H1 (cell line): ENCODE measurements at regions not wholly inside any gene's neighbourhood (a gene's known extent, or its start where the extent isn't known, plus 50 kb on each side); places are given as distances from the start of the nearest gene placed in this dataset.

ENCODE experiments used
- CTCF ChIA-PET: fragments of 300-600 bp; sonication (Branson Sonifier 250); formaldehyde crosslinking; loops from one replicate; lab custom pipeline; 2021; ENCODE audit not compliant: partially characterized antibody; lab: Charles Lee
- POLR2A ChIA-PET: fragments of 300-600 bp; sonication (Branson Sonifier 250); formaldehyde crosslinking; loops from one replicate; lab custom pipeline; 2021; ENCODE audit warnings: inconsistent platforms; ENCODE audit not compliant: partially characterized antibody; lab: Charles Lee
- DNase-seq, 2 experiments: peaks; one replicate each; pipeline versions ENCODE4 v3.0.0 to v3.0.0-alpha.2; 2010 to 2022; ENCODE audit warnings: low spot score in 2 of 2, low read depth in 1 of 2, mixed read lengths in 1 of 2
- FAIRE-seq: peaks from 2 replicates; lab custom pipeline; 2011; peaks lifted over from hg19 to GRCh38; lab: Jason Lieb, UNC
- H2AFZ ChIP-seq: 2 replicates; pipeline ENCODE4 v1.8.1; 2012; ENCODE audit warnings: low read length, inconsistent platforms
- H2AK5ac ChIP-seq: 2 replicates; pipeline ENCODE4 v1.6.1; 2013; ENCODE audit warnings: low read depth, low read length
- H2BK120ac ChIP-seq: replicated peaks from 2 replicates; pipeline ENCODE3; 2013; ENCODE audit warnings: low read depth, low read length, inconsistent platforms
- H2BK12ac ChIP-seq: 2 replicates; pipeline ENCODE4 v1.6.1; 2013; ENCODE audit warnings: low read depth, low read length
- H2BK15ac ChIP-seq: 2 replicates; pipeline ENCODE4 v1.6.1; 2013; ENCODE audit warnings: low read length
- H2BK20ac ChIP-seq: 2 replicates; pipeline ENCODE4 v1.6.1; 2013; ENCODE audit warnings: low read length
- H2BK5ac ChIP-seq: 2 replicates; pipeline ENCODE4 v1.6.1; 2013; ENCODE audit warnings: low read depth, low read length
- H3K14ac ChIP-seq: 2 replicates; pipeline ENCODE4 v1.6.1; 2013; ENCODE audit warnings: inconsistent platforms; ENCODE audit not compliant: insufficient read length
- H3K18ac ChIP-seq: 2 replicates; pipeline ENCODE4 v1.6.1; 2013; ENCODE audit warnings: low read length; ENCODE audit errors: extremely low read depth
- H3K23ac ChIP-seq: 2 replicates; pipeline ENCODE4 v1.6.1; 2013; ENCODE audit warnings: inconsistent platforms; ENCODE audit not compliant: insufficient read length
- H3K23me2 ChIP-seq: 2 replicates; pipeline ENCODE4 v1.6.1; 2013; ENCODE audit warnings: low read depth, low read length
- H3K27ac ChIP-seq: 2 replicates; pipeline ENCODE4 v1.6.1; 2011; ENCODE audit warnings: low read depth, low read length, inconsistent platforms
- H3K27me3 ChIP-seq, 4 experiments: replicated peaks in 1 of 4; 1 replicate in 1 of 4; 2 replicates in 3 of 4; pipeline versions ENCODE4 v1.6.1 to v1.8.1; 2011 to 2013; ENCODE audit warnings: low read length in 3 of 4, mild to moderate bottlenecking in 3 of 4, inconsistent platforms in 2 of 4, mixed read lengths in 2 of 4, moderate library complexity in 1 of 4; ENCODE audit not compliant: control insufficient read depth in 3 of 4, insufficient read depth in 3 of 4; ENCODE audit errors: extremely low read depth in 1 of 4
- H3K36me3 ChIP-seq, 4 experiments: 2 replicates each; pipeline versions ENCODE4 v1.6.1 to v1.8.1; 2011 to 2013; ENCODE audit warnings: mild to moderate bottlenecking in 4 of 4, low read length in 3 of 4, moderate library complexity in 2 of 4, control low read depth in 1 of 4, inconsistent platforms in 1 of 4; ENCODE audit not compliant: insufficient read depth in 4 of 4, control insufficient read depth in 2 of 4
- H3K4ac ChIP-seq: replicated peaks from 2 replicates; pipeline ENCODE3; 2013; ENCODE audit warnings: low read length, low read depth, mixed read lengths, inconsistent platforms; ENCODE audit not compliant: insufficient read length
- H3K4me1 ChIP-seq, 4 experiments: replicated peaks in 1 of 4; 1 replicate in 1 of 4; 2 replicates in 3 of 4; pipeline versions ENCODE4 v1.6.1 to v1.8.1; 2011 to 2013; ENCODE audit warnings: low read length in 3 of 4, inconsistent platforms in 2 of 4, mixed read lengths in 1 of 4; ENCODE audit not compliant: insufficient read depth in 4 of 4, control insufficient read depth in 3 of 4
- H3K4me2 ChIP-seq, 2 experiments: 2 replicates each; pipeline versions ENCODE4 v1.6.1 to v1.8.1; 2011 to 2013; ENCODE audit warnings: low read depth in 2 of 2, low read length in 2 of 2, control low read depth in 1 of 2, inconsistent platforms in 1 of 2, mild to moderate bottlenecking in 1 of 2; ENCODE audit not compliant: insufficient read depth in 1 of 2
- H3K4me3 ChIP-seq, 4 experiments: fragments of 200-600, 300-600 bp in 1 of 4; sonication (generic), shearing (Covaris generic), sonication (Bioruptor Twin) in 1 of 4; 2 replicates each; pipeline versions ENCODE4 v1.5.1 to v1.8.1; 2011 to 2016; ENCODE audit warnings: low read length in 4 of 4, low read depth in 3 of 4, control low read depth in 2 of 4, inconsistent platforms in 2 of 4, mild to moderate bottlenecking in 2 of 4, mixed read lengths in 1 of 4, moderate library complexity in 1 of 4; ENCODE audit not compliant: insufficient read depth in 2 of 4; ENCODE audit errors: extremely low read depth in 1 of 4
- H3K56ac ChIP-seq: replicated peaks from 2 replicates; pipeline ENCODE3; 2013; ENCODE audit warnings: low read depth, mild to moderate bottlenecking, mixed read lengths, low read length, inconsistent platforms; ENCODE audit not compliant: insufficient read length
- H3K79me1 ChIP-seq: 2 replicates; pipeline ENCODE4 v1.6.1; 2013; ENCODE audit warnings: low read depth, low read length, control low read depth
- H3K79me2 ChIP-seq, 2 experiments: 2 replicates each; pipeline versions ENCODE4 v1.6.1 to v1.8.1; 2012 to 2013; ENCODE audit warnings: low read length in 2 of 2, mild to moderate bottlenecking in 2 of 2, inconsistent platforms in 1 of 2; ENCODE audit not compliant: insufficient read depth in 2 of 2, control insufficient read depth in 1 of 2
- H3K9ac ChIP-seq, 4 experiments: replicated peaks in 1 of 4; 1 replicate in 1 of 4; 2 replicates in 3 of 4; pipeline versions ENCODE4 v1.6.1 to v1.8.1; 2011 to 2013; ENCODE audit warnings: low read depth in 3 of 4, low read length in 3 of 4, control low read depth in 2 of 4, mild to moderate bottlenecking in 2 of 4, moderate library complexity in 2 of 4, inconsistent platforms in 1 of 4; ENCODE audit errors: extremely low read depth in 1 of 4
- H3K9me3 ChIP-seq, 2 experiments: 2 replicates each; pipeline versions ENCODE4 v1.6.1 to v1.8.1; 2012 to 2013; ENCODE audit warnings: mild to moderate bottlenecking in 2 of 2, moderate library complexity in 2 of 2, control low read depth in 1 of 2, inconsistent platforms in 1 of 2, low read depth in 1 of 2, low read length in 1 of 2, mixed read lengths in 1 of 2; ENCODE audit not compliant: insufficient read depth in 2 of 2
- H4K20me1 ChIP-seq, 2 experiments: replicated peaks in 1 of 2; 2 replicates each; pipeline versions ENCODE3 to v1.8.1; 2011 to 2013; ENCODE audit warnings: inconsistent platforms in 2 of 2, low read length in 2 of 2, mild to moderate bottlenecking in 1 of 2; ENCODE audit not compliant: insufficient read depth in 2 of 2, control insufficient read depth in 1 of 2
- H4K5ac ChIP-seq: 2 replicates; pipeline ENCODE4 v1.6.1; 2013; ENCODE audit warnings: low read length, low read depth, mixed read lengths, inconsistent platforms; ENCODE audit not compliant: insufficient read length
- H4K8ac ChIP-seq: 2 replicates; pipeline ENCODE4 v1.8.0; 2013; ENCODE audit warnings: mild to moderate bottlenecking, moderate library complexity, low read length, inconsistent platforms; ENCODE audit not compliant: insufficient read depth; ENCODE audit errors: extremely low read depth
- H4K91ac ChIP-seq: replicated peaks from 2 replicates; pipeline ENCODE3; 2013; ENCODE audit warnings: low read length, mixed read lengths, inconsistent platforms; ENCODE audit not compliant: insufficient read length
- HDAC6 ChIP-seq: IDR thresholded peaks from one replicate; pipeline ENCODE4 v1.7.1; 2012; ENCODE audit warnings: low read depth, mild to moderate bottlenecking, inconsistent platforms, low read length, moderate library complexity
- WGBS, 2 experiments: shearing (Covaris generic) in 1 of 2; methylation state at CpG; one replicate each; pipeline versions ENCODE4 v1.1.6 to v1.1.7; 2013 to 2015; ENCODE audit warnings: low lambda C conversion rate in 2 of 2, mixed read lengths in 2 of 2, inconsistent platforms in 1 of 2, low coverage in 1 of 2, missing lambda C conversion rate in 1 of 2; ENCODE audit not compliant: insufficient replicate concordance in 2 of 2, insufficient coverage in 1 of 2, insufficient read length in 1 of 2; ENCODE audit errors: extremely low coverage in 1 of 2, missing lambda C conversion rate in 1 of 2; 5-methylcytosine and 5-hydroxymethylcytosine counted together

- 88% methylated on average over 2 of the region's 2 CpGs; no CpG with 5 or more reads in 1 of the 2 experiments for WGBS, 2 experiments
Measured at GRCh38 chr9:16125629-16126028, 572.8 kb downstream of the CCDC171 start.

More at GRCh38 chr9:16125629-16126028, 572.8 kb downstream of the CCDC171 start:
- TF ChIP-seq HDAC6, result no peak
- Histone ChIP-seq H2BK5ac (no peak overlapping the region), H3K14ac (no peak overlapping the region), H3K23me2 (no peaks in the 10 kb centered on the region), H3K9me3 (peaks cover 0 to 3% of the 10 kb centered on the region in 2 experiments; a peak in 3 of 4 replicates), H3K56ac (no peak overlapping the region), H3K23ac (no peak overlapping the region), H3K27me3 (no peaks in the 10 kb centered on the region), H2BK15ac (no peak overlapping the region), H3K4me3 (no peak overlapping the region), H3K9ac (no peak overlapping the region), H2BK20ac (no peak overlapping the region), H4K8ac (no peak overlapping the region), H2AK5ac (no peak overlapping the region), H3K79me2 (no peaks in the 10 kb centered on the region), H4K91ac (no peak overlapping the region), H3K4ac (no peak overlapping the region), H4K20me1 (no peaks in the 10 kb centered on the region), H2AFZ (no peak overlapping the region), H2BK12ac (no peak overlapping the region), H3K36me3 (no peaks in the 10 kb centered on the region), H2BK120ac (no peak overlapping the region), H3K79me1 (no peaks in the 10 kb centered on the region), H3K4me2 (no peak overlapping the region), H4K5ac (no peak overlapping the region), H3K18ac (no peak overlapping the region), H3K27ac (no peak overlapping the region), H3K4me1 (no peaks in the 10 kb centered on the region; a peak in 1 of 7 replicates)
- FAIRE-seq, result no peak
- POLR2A ChIA-PET, result no interaction called here
- CTCF ChIA-PET, result interaction anchor here (0.6 to 5.2 kb wide), 5 partner anchors 7 to 86 kb away, joined by 3 to 27 read pairs (median 3); no protein-coding TSS in a partner anchor
- no peak for DNase-seq
